ENCODE measurements at regions not wholly inside any gene's neighbourhood (a gene's known extent, or its start where the extent isn't known, plus 50 kb on each side); places are given as distances from the start of the nearest gene placed in this dataset.

GRCh38 chr5:110106750-110107149 is 417.0 kb downstream of the MAN2A1 start:
- CTCF ChIA-PET: no interaction called here
- POLR2A ChIA-PET: no interaction called here
- TF ChIP-seq, protein P1, sequence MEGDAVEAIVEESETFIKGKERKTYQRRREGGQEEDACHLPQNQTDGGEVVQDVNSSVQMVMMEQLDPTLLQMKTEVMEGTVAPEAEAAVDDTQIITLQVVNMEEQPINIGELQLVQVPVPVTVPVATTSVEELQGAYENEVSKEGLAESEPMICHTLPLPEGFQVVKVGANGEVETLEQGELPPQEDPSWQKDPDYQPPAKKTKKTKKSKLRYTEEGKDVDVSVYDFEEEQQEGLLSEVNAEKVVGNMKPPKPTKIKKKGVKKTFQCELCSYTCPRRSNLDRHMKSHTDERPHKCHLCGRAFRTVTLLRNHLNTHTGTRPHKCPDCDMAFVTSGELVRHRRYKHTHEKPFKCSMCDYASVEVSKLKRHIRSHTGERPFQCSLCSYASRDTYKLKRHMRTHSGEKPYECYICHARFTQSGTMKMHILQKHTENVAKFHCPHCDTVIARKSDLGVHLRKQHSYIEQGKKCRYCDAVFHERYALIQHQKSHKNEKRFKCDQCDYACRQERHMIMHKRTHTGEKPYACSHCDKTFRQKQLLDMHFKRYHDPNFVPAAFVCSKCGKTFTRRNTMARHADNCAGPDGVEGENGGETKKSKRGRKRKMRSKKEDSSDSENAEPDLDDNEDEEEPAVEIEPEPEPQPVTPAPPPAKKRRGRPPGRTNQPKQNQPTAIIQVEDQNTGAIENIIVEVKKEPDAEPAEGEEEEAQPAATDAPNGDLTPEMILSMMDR (IDR thresholded peaks at IDR 0.05; ENCODE audit: control extremely low read depth, extremely low read depth, low read depth, missing control alignments): no peak
- DNase-seq (ENCODE audit: extremely low spot score): no peak

GRCh38 chr5:110108520-110108919 is 418.8 kb downstream of the MAN2A1 start:
- ChIA-PET CTCF (no interaction called here), POLR2A (no interaction called here)
- no peak for DNase-seq (ENCODE audit: extremely low spot score)
- TF ChIP-seq, protein P1 (IDR thresholded peaks at IDR 0.05; ENCODE audit: control extremely low read depth, extremely low read depth, low read depth, missing control alignments): no peak

DNA sequence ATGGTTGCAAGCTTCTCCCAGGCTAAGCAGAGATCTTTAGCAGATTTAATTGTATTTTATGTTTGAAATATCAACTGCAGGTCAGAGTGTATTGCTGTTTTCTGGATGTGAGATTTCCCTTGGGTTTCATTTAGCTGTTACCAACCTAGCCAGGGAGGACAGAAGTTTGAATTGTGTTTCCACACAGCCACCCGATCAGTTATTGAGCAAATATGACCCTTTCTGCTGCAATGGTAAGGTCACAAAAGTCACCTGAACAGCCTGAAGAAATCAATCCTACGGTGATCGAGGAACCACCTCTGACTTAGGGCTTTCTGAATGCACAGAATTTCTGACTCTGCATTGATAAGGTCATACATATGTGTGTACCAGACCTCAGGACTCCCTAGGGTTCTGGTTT is 419.9 kb downstream of the MAN2A1 start:
- TF ChIP-seq, protein P1 (IDR thresholded peaks at IDR 0.05; ENCODE audit: control extremely low read depth, extremely low read depth, low read depth, missing control alignments): no peak
- CTCF ChIA-PET: interaction anchor here (1.2 kb wide), 1 partner anchor 10 kb away, joined by 3 read pairs; no protein-coding TSS in a partner anchor
- no peak for DNase-seq (ENCODE audit: extremely low spot score)
- POLR2A ChIA-PET: no interaction called here

DNA sequence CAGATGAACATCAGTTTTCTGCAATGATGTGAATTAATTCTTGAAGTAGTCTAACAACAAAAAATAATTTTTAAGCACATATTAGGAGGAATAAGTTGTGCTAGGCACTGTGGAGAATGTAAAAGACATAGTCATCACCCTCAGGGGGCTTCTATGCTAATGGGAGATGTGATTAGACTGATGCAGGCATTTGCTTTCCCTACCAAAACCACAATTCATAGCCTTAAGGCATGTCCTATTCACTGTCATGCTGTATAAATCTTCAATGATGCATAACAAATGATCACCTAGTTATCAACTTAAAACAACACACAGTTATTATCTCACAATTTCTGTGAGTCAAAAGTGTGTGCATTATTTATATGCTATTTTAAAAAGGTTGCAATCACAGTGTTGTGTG is 422.6 kb downstream of the MAN2A1 start:
- ChIA-PET POLR2A (no interaction called here), CTCF (no interaction called here)
- TF ChIP-seq, protein P1 (IDR thresholded peaks at IDR 0.05; ENCODE audit: control extremely low read depth, extremely low read depth, low read depth, missing control alignments): no peak
- DNase-seq (ENCODE audit: extremely low spot score): no peak

DNA sequence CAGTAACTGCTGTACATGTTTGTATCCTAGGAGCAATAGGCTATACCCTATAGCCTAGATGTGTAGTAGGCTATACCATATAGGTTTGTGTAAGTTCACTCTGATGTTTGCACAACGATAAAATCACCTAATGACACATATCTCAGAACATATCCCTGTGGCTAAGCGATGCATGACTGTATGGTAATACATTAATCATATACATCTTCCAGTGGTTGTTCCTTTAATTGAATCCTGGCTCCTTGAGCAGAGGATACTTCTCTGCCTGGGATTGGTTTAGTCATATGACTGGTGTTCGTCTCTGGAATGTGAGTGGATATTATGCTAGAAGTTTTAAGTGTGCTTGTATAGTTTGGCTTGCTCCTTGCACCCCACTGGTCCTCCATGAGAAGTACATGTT is 425.8 kb downstream of the MAN2A1 start:
- ChIA-PET POLR2A (no interaction called here), CTCF (no interaction called here)
- TF ChIP-seq, protein P1 (IDR thresholded peaks at IDR 0.05; ENCODE audit: control extremely low read depth, extremely low read depth, low read depth, missing control alignments): no peak
- no peak for DNase-seq (ENCODE audit: extremely low spot score)

DNA sequence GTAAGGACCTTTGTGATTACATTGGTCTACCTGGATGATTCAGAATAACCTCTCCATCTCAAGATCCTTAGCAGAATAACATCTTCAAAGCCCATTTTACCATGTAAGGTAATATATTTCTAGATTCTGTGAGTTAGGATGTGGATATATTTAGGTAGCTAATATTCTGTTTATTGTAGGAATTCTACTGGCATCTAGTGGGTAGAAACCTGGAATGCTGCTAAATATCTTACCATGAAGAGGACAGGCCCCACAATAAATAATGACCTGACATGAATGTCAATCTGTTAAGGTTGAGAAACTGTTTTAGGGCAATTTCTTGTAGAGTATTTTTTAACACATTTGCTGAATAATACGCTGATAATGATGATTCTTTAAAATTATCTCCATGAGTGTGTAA is 426.8 kb downstream of the MAN2A1 start:
- POLR2A ChIA-PET: no interaction called here

More for the DNA sequence above, 426.8 kb downstream of the MAN2A1 start:
- CTCF ChIA-PET: no interaction called here
- no peak for DNase-seq (ENCODE audit: extremely low spot score)
- TF ChIP-seq, protein P1 (IDR thresholded peaks at IDR 0.05; ENCODE audit: control extremely low read depth, extremely low read depth, low read depth, missing control alignments): no peak

All from GM10248 (cell line).